ENCODE measurements at regions not wholly inside any gene's neighbourhood (a gene's known extent, or its start where the extent isn't known, plus 50 kb on each side); places are given as distances from the start of the nearest gene placed in this dataset.

DNA sequence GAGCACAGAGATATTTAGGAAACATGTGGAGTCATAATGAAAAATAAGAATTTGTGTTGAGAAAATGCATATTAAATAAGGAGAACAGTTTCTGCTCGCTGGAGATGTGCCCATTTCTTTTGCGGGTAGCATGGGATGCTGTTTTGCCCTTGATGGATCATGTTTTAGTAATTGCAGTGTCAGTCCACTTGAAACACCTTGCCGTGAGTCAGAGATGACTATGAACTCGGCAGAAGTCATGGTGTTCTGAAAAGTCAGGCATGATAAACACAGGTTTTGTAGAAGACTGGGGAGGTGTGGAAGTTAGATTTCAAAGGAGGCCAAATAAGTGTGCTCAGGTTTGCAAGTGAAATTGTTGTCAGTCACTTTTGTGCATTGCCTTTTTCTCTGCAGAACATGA, 315.0 kb upstream of the LRRC7 start:
- intact Hi-C loops (cut with DNase I): no loop called here
- no peak for DNase-seq
- ATAC-seq: no peak

DNA sequence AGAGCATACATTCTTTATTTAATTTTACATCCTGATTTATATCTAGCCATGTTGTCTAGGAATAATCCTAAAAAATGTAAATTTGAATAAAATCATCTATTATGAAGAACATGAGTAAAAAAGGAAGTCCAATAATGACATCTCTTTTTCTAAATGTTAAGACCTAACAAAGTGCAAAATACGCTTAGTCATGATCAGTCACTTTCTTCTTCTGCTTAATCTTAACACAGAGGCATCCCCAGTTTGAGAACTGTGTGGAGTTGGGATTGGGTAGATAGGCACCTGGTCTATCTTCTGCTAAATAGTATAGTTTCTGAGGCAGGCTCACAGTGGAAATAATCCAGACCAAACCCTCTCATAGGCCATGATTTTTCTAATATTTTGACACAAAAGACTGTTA, 311.7 kb upstream of the LRRC7 start:
- intact Hi-C loops (cut with DNase I): no loop called here
- no peak for DNase-seq
- ATAC-seq: no peak

DNA sequence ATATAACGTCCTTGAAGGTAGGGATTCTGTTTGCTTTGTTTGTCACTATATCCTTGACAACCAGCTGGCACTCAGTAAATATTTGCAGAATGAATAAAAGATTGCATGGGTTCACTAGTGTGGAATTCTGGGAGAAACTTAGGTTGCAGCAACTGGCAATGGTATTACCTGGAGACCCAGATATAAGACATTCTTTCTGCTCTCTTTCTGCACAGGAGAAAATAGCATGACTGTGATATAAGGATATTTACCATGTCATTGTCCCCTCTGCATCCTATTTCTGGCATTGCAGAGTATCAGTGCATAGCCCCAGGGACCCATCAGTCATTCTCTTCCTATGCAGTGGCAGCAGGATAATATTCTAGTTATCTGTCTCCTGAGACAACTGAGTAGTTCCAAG, 308.9 kb upstream of the LRRC7 start:
- no peak for DNase-seq
- ATAC-seq: no peak
- intact Hi-C loops (cut with DNase I): no loop called here

DNA sequence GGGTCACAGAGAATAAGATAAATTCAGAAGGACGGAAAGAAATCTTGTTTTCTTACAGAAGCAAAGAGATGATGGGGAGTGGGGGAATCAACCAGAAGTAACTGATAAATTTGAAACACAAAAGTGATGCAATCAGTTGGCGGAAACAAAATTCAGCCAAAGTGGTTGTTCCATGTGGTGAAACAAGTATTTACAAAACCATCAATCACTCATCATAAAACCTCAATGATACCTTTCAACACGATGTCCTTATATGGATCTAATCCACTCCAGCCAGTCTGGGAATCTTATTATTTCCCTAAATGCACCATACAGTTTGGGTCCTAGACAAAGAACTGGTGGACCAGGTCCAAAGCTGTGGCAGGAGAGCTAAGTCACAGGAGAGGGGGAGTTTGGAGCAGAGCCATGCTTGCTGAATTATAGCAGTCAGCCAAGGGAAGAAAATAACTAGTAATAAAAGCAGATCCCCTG, 303.8 kb upstream of the LRRC7 start:
- no peak for DNase-seq
- intact Hi-C loops (cut with DNase I): no loop called here
- no peak for ATAC-seq

DNA sequence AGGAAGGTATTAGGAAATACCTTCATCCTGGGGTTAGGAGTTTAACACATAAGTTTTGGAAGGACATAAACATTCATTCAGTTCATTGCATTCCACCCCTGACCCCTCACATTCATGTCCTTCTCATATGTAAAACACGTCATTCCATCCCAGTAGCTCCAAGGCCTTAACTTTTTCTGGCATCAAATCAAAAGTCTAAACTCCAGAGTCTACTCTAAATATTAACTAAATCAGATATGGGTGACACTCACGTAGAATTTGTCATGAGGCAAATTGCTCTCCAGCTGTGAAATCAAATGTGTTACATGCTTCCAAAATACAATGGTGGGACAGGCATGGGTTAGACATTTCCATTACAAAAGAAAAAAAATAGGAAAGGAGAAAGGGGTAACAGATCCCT, 298.2 kb upstream of the LRRC7 start:
- ATAC-seq (no peak), DNase-seq (no peak)
- intact Hi-C loops (cut with DNase I): no loop called here

DNA sequence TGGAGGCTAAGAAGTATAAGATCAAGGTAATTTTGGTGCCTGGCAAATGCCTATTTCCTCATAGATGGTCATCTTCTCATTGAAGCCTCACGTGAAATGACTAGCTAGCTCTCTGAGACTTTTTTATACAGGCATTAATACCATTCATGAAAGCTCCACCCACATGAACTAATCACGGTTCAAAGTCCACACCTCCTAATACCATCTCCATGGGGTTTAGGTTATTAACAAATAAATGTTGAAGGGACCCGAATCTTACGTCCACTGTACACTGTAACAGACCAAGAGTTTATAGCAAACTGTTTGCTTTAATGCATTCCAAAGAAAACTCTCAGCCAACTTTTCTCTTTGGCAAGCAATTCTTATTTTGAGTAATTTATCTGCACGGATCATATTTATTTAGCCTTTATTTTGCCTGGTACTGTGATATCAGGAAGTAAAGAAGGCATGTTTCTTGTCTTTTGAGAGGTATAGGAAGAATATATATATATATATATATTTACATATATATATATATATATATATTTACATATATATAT, 296.1 kb upstream of the LRRC7 start:
- intact Hi-C loops (cut with DNase I): no loop called here

DNA sequence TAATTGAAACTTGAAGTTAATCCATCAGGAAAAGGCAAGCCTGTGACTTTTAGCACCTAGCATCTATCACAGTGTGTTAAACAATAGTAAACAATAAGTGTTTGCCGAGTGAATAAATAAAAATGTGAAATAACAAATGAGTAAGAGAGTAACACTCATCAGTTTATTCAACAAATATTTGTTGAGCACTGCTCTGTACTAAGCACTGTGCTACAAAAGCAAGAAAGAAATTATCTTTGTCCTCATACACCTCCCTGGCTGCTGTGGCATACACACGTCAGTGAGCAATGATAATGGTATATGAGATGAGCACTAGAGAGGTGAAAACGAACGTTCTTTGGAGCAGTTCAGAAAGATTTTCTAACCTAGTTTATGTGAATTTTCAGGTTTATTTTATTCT, 295.0 kb upstream of the LRRC7 start:
- ATAC-seq (no peak), DNase-seq (no peak)
- intact Hi-C loops (cut with DNase I): no loop called here

More for the DNA sequence above, 296.1 kb upstream of the LRRC7 start:
- ATAC-seq (no peak), DNase-seq (no peak)

DNA sequence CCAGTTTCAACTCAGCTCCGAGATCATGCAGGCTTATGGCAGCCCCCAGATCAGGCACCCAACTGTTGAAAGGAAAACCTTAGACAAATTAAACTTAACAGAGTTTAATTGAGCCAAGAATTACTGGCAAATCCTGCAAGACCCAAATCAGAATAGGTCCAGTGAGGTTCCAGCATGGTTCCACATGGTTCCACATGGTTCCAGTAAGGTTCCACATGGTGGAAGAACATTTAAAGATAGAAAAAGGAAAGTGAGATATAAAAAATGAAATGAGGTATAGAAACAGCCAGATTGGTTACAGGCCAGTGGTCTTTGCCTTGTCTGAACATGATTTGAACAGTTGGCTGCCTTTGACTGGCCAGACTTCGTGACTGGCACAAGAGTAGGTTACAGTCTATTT, 288.8 kb upstream of the LRRC7 start:
- DNase-seq: no peak
- ATAC-seq: no peak
- intact Hi-C loops (cut with DNase I): no loop called here

DNA sequence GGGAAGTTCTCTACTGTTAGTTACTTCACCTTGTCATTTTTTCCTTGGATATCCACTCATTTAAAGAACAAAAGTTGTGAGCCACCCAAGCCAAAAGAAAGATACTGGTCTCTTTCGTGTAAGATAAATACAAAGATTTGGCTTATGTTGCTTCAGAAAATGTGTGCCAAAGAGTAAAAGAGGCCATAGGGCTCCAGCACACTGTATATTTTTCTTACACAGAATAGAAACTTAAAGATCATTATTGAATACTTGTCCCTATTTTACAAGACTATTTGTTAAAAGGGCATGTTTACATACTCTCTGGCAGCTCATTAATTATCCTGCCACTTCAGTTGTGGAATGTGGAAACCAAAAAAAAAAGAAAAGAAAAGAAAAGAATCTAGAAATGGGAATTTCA, 284.2 kb upstream of the LRRC7 start:
- DNase-seq: no peak
- intact Hi-C loops (cut with DNase I): no loop called here
- ATAC-seq: no peak

DNA sequence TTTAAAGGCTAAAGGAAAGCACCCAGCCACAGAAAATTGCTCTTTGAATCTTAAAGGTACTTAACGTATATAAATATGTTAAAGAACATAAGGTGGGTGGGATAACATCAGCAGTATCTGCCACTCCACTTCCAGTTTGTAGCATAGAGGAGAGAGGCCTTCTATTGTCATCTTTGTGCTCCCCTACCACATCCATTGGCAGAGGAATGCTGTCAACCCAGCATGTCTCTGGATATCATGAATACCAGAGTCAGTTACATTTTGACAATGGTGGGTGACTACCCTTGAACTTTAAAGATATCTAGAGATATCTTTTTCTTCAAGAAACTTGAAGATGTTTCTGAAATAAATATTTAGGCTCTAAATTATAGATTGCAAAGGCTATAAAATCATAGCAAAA, 283.2 kb upstream of the LRRC7 start:
- intact Hi-C loops (cut with DNase I): no loop called here
- ATAC-seq (no peak), DNase-seq (no peak)

DNA sequence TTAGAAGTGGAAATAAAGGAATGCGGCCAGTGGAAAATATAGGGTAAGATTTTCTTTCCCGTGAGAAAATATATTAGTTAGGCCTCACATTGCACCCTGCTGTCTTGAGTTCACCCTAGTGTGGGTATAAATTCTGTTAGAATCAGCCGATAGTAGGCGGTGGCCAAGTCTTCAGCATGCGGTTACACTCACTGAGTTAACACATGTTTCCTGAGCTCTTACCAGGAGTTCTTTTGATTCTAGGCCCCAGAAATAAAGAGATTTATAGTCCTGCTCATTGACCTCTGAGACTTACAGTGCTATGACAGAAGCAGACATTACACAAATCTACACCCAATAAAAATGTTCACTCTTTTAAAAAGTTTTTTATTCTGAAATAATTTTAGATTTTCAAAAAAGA, 279.3 kb upstream of the LRRC7 start:
- intact Hi-C loops (cut with DNase I): no loop called here

DNA sequence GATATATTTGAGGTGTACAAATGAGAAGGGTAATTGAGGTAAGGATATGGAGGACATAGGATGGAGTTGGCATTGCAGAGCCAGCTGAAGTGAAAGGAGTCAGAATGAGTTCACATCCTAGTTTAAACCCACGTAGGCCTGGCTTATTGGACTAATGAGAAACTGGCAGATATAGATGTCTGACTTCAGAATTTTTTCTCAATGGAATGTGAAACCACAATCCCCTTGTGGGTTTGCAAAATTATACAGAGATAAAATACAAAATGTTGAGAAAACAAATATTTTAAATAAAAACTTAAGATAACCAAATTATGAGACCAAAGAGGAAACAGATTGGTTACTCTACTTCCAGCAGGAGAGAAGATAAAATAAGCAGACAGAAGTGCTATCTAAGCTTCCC, 277.4 kb upstream of the LRRC7 start:
- ATAC-seq (peak in 1 of 2 donors; percentile 22), DNase-seq (no peak)
- intact Hi-C loops (cut with DNase I): no loop called here

More for the DNA sequence above, 279.3 kb upstream of the LRRC7 start:
- ATAC-seq (no peak), DNase-seq (no peak)

DNA sequence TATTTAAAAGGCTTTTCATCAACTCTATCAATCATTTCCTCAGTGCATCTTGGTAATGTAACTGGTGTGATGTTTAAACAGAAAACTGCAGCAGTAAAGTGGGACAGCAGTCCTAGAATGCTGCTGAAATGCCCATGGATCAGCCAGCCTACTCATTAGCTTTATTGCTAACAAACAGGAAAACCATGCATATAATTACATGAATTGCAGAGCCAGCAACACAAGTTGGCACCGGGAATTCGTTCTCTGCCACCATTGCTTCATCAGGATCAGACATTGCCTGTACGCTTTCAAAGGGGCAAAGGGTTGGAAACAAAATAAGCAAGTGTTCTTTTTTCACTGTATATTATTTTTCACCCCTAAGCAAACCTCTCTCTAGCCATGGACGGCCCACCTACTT, 276.2 kb upstream of the LRRC7 start:
- ATAC-seq (no peak), DNase-seq (no peak)
- intact Hi-C loops (cut with DNase I): no loop called here

DNA sequence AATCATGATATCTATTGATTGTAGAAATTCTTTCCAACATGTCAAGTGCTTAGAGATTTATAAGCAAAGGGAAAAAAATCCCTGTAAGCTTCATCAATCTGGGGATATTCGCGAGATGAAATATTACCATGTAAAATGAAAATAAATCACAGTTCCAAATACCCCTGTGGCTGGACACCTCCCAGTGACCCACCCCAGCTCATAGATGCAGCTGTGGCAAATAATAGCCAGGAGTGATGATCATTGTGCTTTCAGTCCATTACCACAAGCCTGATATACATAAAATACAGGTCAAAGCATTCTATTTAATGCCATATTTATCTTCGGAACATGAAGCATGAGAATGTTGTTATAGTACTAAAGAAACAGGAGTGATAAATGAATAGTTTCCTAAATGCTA, 274.9 kb upstream of the LRRC7 start:
- no peak for DNase-seq
- intact Hi-C loops (cut with DNase I): no loop called here
- ATAC-seq: no peak

DNA sequence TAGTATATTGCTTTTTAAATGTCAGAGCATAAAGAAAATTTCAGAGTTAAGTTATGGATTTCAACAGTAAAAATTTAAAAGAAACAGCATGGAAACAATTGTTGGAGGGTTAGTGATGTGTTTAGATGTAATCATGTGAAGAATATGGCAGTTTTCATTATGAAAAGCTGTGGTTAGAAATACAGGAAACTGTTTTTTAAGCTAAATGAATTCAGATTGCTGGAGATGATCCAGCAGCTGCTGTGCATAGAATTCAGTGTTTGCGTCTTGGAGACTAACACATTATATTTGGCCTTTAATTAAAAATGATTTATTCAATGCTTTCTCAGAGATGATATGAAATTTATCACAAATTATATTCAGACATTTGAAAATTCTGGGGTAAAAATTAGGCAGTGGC, 273.6 kb upstream of the LRRC7 start:
- ATAC-seq (no peak), DNase-seq (no peak)
- intact Hi-C loops (cut with DNase I): no loop called here

DNA sequence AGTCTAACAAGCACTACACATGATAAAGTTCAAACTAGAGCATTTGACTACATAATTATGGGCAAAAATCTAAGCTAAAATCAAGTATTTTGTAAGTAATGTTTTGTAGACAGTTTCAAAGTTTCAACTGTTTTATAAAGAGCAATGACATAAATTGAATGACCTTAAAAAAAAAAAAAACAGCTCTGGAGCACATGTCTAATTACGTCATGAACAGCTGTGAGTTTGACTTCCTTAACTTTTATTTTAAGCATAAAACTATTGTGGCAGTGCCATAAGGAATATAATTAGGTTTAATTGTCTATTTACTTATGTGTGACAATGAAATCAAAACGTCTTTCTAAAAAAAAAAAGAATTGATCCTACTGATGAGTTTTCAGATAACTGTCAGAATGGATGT, 272.5 kb upstream of the LRRC7 start:
- no peak for DNase-seq
- no peak for ATAC-seq
- intact Hi-C loops (cut with DNase I): no loop called here

DNA sequence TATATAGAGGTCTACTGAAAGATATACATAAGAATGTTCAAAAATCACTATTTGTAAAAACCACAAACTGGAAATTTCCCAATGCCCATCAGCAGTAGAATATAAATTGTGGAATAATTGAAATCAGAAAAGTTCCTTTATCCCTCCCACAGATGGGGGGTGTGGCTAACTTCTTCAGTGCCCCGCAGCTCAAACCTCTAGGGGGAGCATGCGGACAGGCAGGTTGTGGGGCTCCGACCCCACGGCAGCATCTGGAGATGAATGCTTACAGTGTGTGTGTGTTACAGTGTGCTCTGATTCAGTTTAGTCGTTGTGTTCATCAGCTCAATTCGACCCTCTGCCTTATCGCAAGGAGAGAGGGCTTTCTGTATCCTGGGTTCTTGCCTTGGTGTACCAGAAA, 262.1 kb upstream of the LRRC7 start:
- no peak for DNase-seq
- intact Hi-C loops (cut with DNase I): no loop called here
- no peak for ATAC-seq

DNA sequence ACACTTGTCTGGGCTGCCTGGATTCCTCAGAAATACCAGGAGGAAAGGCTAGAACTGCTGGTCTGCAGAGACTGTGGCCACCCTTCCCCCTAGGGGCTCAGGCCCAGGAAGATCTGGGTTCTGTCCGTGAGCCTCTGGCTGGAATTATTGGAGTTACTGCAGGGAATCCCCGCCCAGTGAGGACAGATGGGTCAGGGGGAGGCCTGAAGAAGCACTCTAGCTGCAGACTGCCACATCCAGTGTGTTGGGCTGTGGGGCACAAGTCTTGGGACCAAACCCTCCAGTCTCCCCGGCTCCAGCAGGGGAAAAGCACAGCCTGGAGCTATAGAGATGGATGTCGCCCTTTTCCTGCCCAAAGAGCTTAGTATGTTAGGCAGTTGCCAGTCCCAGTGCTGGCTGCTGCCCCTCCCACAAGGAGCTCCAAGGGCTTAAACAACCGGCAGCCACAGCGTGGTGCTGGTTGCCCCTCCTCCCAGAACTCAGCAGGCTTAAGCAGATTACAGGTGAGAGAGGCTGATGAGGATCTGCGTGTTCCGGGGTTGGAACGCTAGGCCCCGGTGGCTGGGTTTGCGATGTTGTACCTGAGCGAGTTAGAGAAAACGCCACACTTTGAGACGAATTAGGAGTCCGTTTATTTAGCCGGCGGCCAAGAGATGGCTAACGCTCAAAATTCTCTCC, 255.5 kb upstream of the LRRC7 start:
- DNase-seq: no peak
- intact Hi-C loops (cut with DNase I): no loop called here
- no peak for ATAC-seq

DNA sequence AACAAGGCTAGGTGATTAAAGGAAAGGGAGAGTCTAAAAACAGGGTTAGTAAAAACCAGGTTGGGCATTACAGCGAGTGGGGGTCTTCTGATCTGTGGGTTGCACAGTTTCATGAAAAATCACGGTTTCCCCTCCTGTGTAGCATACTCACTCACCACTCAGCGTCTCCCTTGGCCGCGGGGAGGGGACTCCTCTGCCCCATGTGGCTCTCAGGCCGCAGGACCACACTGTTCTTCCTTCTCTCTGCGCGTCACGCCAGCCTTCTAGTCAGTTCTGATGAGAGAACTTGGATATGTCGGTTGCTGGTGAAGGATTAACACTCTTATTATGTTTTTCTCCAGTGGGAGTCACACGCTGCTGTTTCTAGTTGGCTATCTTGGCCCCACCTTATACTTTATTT, 254.6 kb upstream of the LRRC7 start:
- ATAC-seq: no peak
- intact Hi-C loops (cut with DNase I): no loop called here
- no peak for DNase-seq

DNA sequence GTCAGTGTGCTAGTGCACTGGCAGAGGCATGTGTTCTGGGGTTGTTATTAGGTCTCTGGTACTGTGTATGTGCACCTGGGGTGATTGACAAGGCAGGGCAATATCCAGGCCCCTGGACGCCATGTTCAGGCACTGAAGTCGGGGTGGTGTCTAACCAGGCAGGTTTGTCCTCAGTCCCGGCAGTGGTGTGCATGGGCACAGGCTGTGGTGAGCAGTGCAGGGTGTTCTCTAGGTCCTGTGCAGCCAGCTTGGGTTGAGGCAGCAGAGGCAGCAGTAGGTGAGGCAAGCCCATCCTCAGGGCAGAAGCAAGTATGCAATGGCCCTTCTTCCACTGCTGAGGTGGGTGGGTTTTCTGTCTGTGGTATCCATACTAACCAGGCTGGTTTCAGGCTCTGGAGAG, 252.3 kb upstream of the LRRC7 start:
- no peak for ATAC-seq
- DNase-seq: no peak
- intact Hi-C loops (cut with DNase I): no loop called here

DNA sequence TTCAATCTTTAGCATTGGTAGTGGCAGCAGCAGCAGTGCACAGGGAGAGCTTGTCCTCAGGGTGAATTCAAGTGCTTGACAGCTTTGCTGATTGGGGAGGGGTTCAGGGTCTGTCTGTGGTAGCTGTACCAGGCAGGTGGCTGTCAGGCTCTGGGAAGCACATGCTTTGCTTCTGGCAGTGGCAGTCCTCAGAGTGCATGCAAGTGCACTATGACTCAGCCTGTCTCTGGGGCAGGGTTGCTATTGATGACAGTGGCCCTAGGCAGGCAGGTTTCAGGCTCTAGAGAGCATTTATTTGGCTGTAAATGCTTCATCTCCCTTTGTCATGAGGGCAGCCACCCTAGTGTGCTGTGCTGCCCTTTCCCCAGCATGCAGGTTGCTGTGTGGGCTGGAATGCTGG, 251.9 kb upstream of the LRRC7 start:
- no peak for DNase-seq
- intact Hi-C loops (cut with DNase I): no loop called here
- no peak for ATAC-seq

DNA sequence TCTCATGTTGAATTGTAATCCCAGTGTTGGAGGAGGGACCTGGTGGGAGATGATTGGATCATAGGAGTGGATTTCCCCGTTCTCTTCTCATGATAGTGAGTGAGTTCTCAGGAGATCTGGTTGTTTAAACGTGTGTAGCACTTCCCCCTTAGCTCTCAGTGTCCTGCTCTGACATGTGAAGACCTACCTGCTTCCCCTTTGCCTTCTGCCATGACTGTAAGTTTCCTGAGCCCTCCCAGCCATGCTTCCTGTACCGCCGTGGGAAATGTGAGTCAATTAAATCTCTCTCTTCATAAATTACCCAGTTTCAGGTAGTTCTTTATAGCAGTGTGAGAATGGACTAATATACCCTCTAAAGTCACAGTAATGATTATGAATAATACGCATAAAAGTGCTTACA, 248.4 kb upstream of the LRRC7 start:
- no peak for DNase-seq
- intact Hi-C loops (cut with DNase I): no loop called here
- no peak for ATAC-seq
